H9 (cell line): ENCODE measurements at regions not wholly inside any gene's neighbourhood (a gene's known extent, or its start where the extent isn't known, plus 50 kb on each side); places are given as distances from the start of the nearest gene placed in this dataset.

Experiments
- DNase-seq: peaks from one replicate; pipeline ENCODE4 v3.0.0-alpha.2; 2017
- H2AFZ ChIP-seq: one replicate; pipeline ENCODE4 v1.6.1; 2013; ENCODE audit warnings: mild to moderate bottlenecking, low read length, control low read depth, moderate library complexity
- H2AK5ac ChIP-seq: 2 replicates; pipeline ENCODE4 v1.6.1; 2013; ENCODE audit warnings: low read length, control low read depth, mixed read lengths; ENCODE audit not compliant: insufficient read length
- H2BK120ac ChIP-seq: one replicate; pipeline ENCODE4 v1.6.1; 2013; ENCODE audit warnings: low read depth, mild to moderate bottlenecking, low read length, control low read depth, inconsistent platforms; ENCODE audit not compliant: poor library complexity, severe bottlenecking
- H2BK12ac ChIP-seq: 2 replicates; pipeline ENCODE4 v1.6.1; 2013; ENCODE audit warnings: low read length, control low read depth, mixed read lengths, low read depth; ENCODE audit not compliant: insufficient read length
- H2BK15ac ChIP-seq: 2 replicates; pipeline ENCODE4 v1.6.1; 2013; ENCODE audit warnings: low read depth, low read length, control low read depth
- H2BK20ac ChIP-seq: one replicate; pipeline ENCODE4 v1.6.1; 2013; ENCODE audit warnings: low read depth, mild to moderate bottlenecking, low read length, control low read depth, inconsistent platforms; ENCODE audit not compliant: poor library complexity, severe bottlenecking
- H2BK5ac ChIP-seq: 2 replicates; pipeline ENCODE4 v1.6.1; 2013; ENCODE audit warnings: low read length, control low read depth, mixed read lengths; ENCODE audit not compliant: insufficient read length
- H3K14ac ChIP-seq: 2 replicates; pipeline ENCODE4 v1.6.1; 2013; ENCODE audit warnings: low read length, control low read depth; ENCODE audit not compliant: insufficient read depth
- H3K18ac ChIP-seq: 2 replicates; pipeline ENCODE4 v1.6.1; 2013; ENCODE audit warnings: low read depth, mild to moderate bottlenecking, mixed read lengths, low read length, control low read depth; ENCODE audit not compliant: insufficient read length
- H3K23ac ChIP-seq: 2 replicates; pipeline ENCODE4 v1.6.1; 2013; ENCODE audit warnings: low read length, control low read depth, mixed read lengths, low read depth; ENCODE audit not compliant: insufficient read length
- H3K23me2 ChIP-seq: 2 replicates; pipeline ENCODE4 v1.6.1; 2013; ENCODE audit warnings: low read depth, mild to moderate bottlenecking, mixed read lengths, low read length, control low read depth; ENCODE audit not compliant: insufficient read length, poor library complexity, severe bottlenecking
- H3K27ac ChIP-seq: 2 replicates; pipeline ENCODE4 v1.5.1; 2013; ENCODE audit warnings: low read length, control low read depth, mixed read lengths, low read depth; ENCODE audit not compliant: insufficient read length
- H3K27me3 ChIP-seq: 2 replicates; pipeline ENCODE4 v1.6.1; 2013; ENCODE audit warnings: low read length, control low read depth, inconsistent platforms; ENCODE audit not compliant: insufficient read depth
- H3K4ac ChIP-seq: 2 replicates; pipeline ENCODE4 v1.6.1; 2013; ENCODE audit warnings: low read depth, mild to moderate bottlenecking, control low read depth, inconsistent platforms, low read length, moderate library complexity
- H3K4me1 ChIP-seq: 2 replicates; pipeline ENCODE4 v1.6.1; 2013; ENCODE audit warnings: low read length, control low read depth, inconsistent platforms; ENCODE audit not compliant: insufficient read depth
- H3K4me2 ChIP-seq: 2 replicates; pipeline ENCODE4 v1.6.1; 2013; ENCODE audit warnings: low read length, control low read depth, mixed read lengths; ENCODE audit not compliant: insufficient read length, insufficient read depth
- H3K56ac ChIP-seq: 2 replicates; pipeline ENCODE4 v1.6.1; 2013; ENCODE audit warnings: low read depth, mild to moderate bottlenecking, mixed read lengths, low read length, control low read depth; ENCODE audit not compliant: insufficient read length
- H3K79me1 ChIP-seq: 2 replicates; pipeline ENCODE4 v1.6.1; 2013; ENCODE audit warnings: low read depth, mild to moderate bottlenecking, moderate library complexity, low read length, control low read depth, inconsistent platforms; ENCODE audit not compliant: insufficient read depth, poor library complexity, severe bottlenecking
- H3K79me2 ChIP-seq: 2 replicates; pipeline ENCODE4 v1.6.1; 2013; ENCODE audit warnings: low read length, control low read depth, inconsistent platforms; ENCODE audit not compliant: insufficient read depth
- H3K9ac ChIP-seq: 2 replicates; pipeline ENCODE4 v1.6.1; 2013; ENCODE audit warnings: low read length, control low read depth, mixed read lengths; ENCODE audit not compliant: insufficient read length; ENCODE audit errors: extremely low read depth
- H3K9me3 ChIP-seq: one replicate; pipeline ENCODE4 v1.6.1; 2013; ENCODE audit warnings: low read depth, low read length, inconsistent platforms; ENCODE audit not compliant: control insufficient read depth
- H3T11ph ChIP-seq: one replicate; pipeline ENCODE4 v1.6.1; 2013; ENCODE audit warnings: mild to moderate bottlenecking, low read length, control low read depth, inconsistent platforms
- H4K20me1 ChIP-seq: one replicate; pipeline ENCODE4 v1.6.1; 2013; ENCODE audit not compliant: control insufficient read depth, insufficient read length, insufficient read depth
- H4K5ac ChIP-seq: 2 replicates; pipeline ENCODE4 v1.6.1; 2013; ENCODE audit warnings: low read depth, mild to moderate bottlenecking, mixed read lengths, low read length, control low read depth; ENCODE audit not compliant: insufficient read length
- H4K8ac ChIP-seq: replicated peaks from 2 replicates; pipeline ENCODE4 v1.6.1; 2013; ENCODE audit warnings: low read length, control low read depth, mixed read lengths, low read depth; ENCODE audit not compliant: insufficient read length
- H4K91ac ChIP-seq: 2 replicates; pipeline ENCODE4 v1.6.1; 2013; ENCODE audit warnings: low read depth, mild to moderate bottlenecking, moderate library complexity, mixed read lengths, low read length, control low read depth; ENCODE audit not compliant: insufficient read length
- H3K27ac Mint-ChIP-seq, 3 experiments: 2 replicates in 2 of 3; 3 replicates in 1 of 3; pipeline ENCODE4 v1.8.0; 2020 to 2021; ENCODE audit warnings: mixed read lengths in 3 of 3, mild to moderate bottlenecking in 1 of 3, moderate library complexity in 1 of 3
- H3K27me3 Mint-ChIP-seq: 2 replicates; pipeline ENCODE4 v1.8.0; 2021; ENCODE audit warnings: low read depth, mild to moderate bottlenecking, moderate library complexity, mixed read lengths
- H3K36me3 Mint-ChIP-seq, 3 experiments: 2 replicates in 2 of 3; 3 replicates in 1 of 3; pipeline ENCODE4 v1.8.0; 2020 to 2021; ENCODE audit warnings: low read depth in 3 of 3, mixed read lengths in 3 of 3; ENCODE audit not compliant: insufficient read depth in 1 of 3
- H3K4me1 Mint-ChIP-seq, 2 experiments: 2 replicates each; pipeline ENCODE4 v1.8.0; 2020; ENCODE audit warnings: mixed read lengths in 2 of 2
- H3K4me3 Mint-ChIP-seq, 2 experiments: 2 replicates in 1 of 2; 3 replicates in 1 of 2; pipeline ENCODE4 v1.8.0; 2020 to 2021; ENCODE audit warnings: mild to moderate bottlenecking in 2 of 2, mixed read lengths in 2 of 2, moderate library complexity in 1 of 2
- H3K9me3 Mint-ChIP-seq, 2 experiments: 2 replicates in 1 of 2; 3 replicates in 1 of 2; pipeline ENCODE4 v1.8.0; 2020; ENCODE audit warnings: mild to moderate bottlenecking in 2 of 2, mixed read lengths in 2 of 2, moderate library complexity in 1 of 2
- WGBS: extraction: QIAGEN DNeasy Blood & Tissue Kit; methylation state at CpG from one replicate; pipeline ENCODE4 v1.1.7; 2013; ENCODE audit warnings: missing lambda C conversion rate, low lambda C conversion rate, mixed read lengths; ENCODE audit not compliant: insufficient read length; ENCODE audit errors: extremely low coverage; 5-methylcytosine and 5-hydroxymethylcytosine counted together
- TF ChIP-seq, protein P1 (sequence below): fragments of 200-600 bp; sonication (generic); conservative IDR thresholded peaks from 3 replicates; pipeline ENCODE4 v1.8.0; 2021; ENCODE audit warnings: antibody characterized with exemption, mild to moderate bottlenecking

DNA sequence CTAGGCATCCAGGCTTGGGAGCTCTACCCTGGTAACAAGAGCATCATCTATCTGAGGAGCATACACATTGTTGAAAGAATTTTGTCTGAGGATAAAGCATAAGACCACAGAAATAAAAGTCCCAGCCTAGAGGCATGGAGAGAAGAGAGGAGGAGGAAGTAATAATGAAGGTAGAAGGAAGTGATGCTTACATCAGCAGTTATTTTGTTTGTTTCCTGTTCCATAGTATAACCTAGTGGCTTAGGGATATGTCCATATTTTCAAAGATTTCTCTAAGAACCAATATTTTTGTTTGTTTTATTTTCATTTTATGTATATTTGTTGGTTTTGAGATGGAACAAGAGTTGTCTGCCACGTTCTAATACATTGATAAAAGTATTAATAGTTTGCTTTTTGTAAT lies 407.4 kb upstream of the SETBP1 start:
- Mint-ChIP-seq H3K27ac (no peak overlapping the region), H3K27me3 (no peaks in the 10 kb centered on the region), H3K9me3 (no peaks in the 10 kb centered on the region), H3K36me3 (no peaks in the 10 kb centered on the region), H3K4me3 (no peak overlapping the region), H3K4me1 (no peaks in the 10 kb centered on the region)
- H4K91ac ChIP-seq, result no peak overlapping the region
- no peak overlapping the region for H3K18ac ChIP-seq
- H2BK12ac ChIP-seq, result no peak overlapping the region
- no peak overlapping the region for H2BK15ac ChIP-seq
- H2BK5ac ChIP-seq, result no peak overlapping the region
- no peak overlapping the region for H2AFZ ChIP-seq
- no peak overlapping the region for H3K4me2 ChIP-seq
- no peak overlapping the region for H3K56ac ChIP-seq
- DNase-seq, result no peak
- H4K20me1 ChIP-seq, result no peaks in the 10 kb centered on the region
- H3K14ac ChIP-seq, result no peak overlapping the region
- H4K8ac ChIP-seq, result no peak overlapping the region
- no peak overlapping the region for H3K4ac ChIP-seq
- H3K79me1 ChIP-seq, result no peaks in the 10 kb centered on the region
- H2BK120ac ChIP-seq, result no peak overlapping the region
- no peaks in the 10 kb centered on the region for H3K27me3 ChIP-seq
- H3K79me2 ChIP-seq, result no peaks in the 10 kb centered on the region
- H3K9me3 ChIP-seq, result no peaks in the 10 kb centered on the region
- no peak overlapping the region for H4K5ac ChIP-seq
- no peak overlapping the region for H3K9ac ChIP-seq
- H3K4me1 ChIP-seq, result no peaks in the 10 kb centered on the region
- no peaks in the 10 kb centered on the region for H3K23me2 ChIP-seq
- H3K27ac ChIP-seq, result no peak overlapping the region
- H3K23ac ChIP-seq, result no peak overlapping the region
- no peak overlapping the region for H3T11ph ChIP-seq
- TF ChIP-seq, protein P1, sequence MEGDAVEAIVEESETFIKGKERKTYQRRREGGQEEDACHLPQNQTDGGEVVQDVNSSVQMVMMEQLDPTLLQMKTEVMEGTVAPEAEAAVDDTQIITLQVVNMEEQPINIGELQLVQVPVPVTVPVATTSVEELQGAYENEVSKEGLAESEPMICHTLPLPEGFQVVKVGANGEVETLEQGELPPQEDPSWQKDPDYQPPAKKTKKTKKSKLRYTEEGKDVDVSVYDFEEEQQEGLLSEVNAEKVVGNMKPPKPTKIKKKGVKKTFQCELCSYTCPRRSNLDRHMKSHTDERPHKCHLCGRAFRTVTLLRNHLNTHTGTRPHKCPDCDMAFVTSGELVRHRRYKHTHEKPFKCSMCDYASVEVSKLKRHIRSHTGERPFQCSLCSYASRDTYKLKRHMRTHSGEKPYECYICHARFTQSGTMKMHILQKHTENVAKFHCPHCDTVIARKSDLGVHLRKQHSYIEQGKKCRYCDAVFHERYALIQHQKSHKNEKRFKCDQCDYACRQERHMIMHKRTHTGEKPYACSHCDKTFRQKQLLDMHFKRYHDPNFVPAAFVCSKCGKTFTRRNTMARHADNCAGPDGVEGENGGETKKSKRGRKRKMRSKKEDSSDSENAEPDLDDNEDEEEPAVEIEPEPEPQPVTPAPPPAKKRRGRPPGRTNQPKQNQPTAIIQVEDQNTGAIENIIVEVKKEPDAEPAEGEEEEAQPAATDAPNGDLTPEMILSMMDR, result no peak
- H2BK20ac ChIP-seq, result no peak overlapping the region
- no CpG with 5 or more reads among the region's 1 CpG for WGBS
- H2AK5ac ChIP-seq, result no peak overlapping the region
